ENCODE measurements at regions not wholly inside any gene's neighbourhood (a gene's known extent, or its start where the extent isn't known, plus 50 kb on each side); places are given as distances from the start of the nearest gene placed in this dataset.
"Not testable (repeated sequence)": the region's sequence is repeated elsewhere in the genome, so short reads cannot be mapped to it uniquely, and the experiment has no call there.

GRCh38 chr10:65235266-65235665 is 1690.6 kb upstream of the LRRTM3 start:
- no peak for TF ChIP-seq CTCF (conservative IDR thresholded peaks at IDR 0.05)

GRCh38 chr10:65235846-65236245 is 1690.0 kb upstream of the LRRTM3 start:
- no peak overlapping the region for H3K27ac ChIP-seq
- no peak for TF ChIP-seq CTCF (conservative IDR thresholded peaks at IDR 0.05)

More at GRCh38 chr10:65235266-65235665, 1690.6 kb upstream of the LRRTM3 start:
- no peak overlapping the region for H3K27ac ChIP-seq

- no peak for TF ChIP-seq CTCF (conservative IDR thresholded peaks at IDR 0.05)
- no peak overlapping the region for H3K27ac ChIP-seq
Measured at GRCh38 chr10:65265451-65265954, 1660.3 kb upstream of the LRRTM3 start.

- not testable (repeated sequence) for H3K27ac ChIP-seq
Measured at GRCh38 chr10:65269551-65269950, 1656.3 kb upstream of the LRRTM3 start.

- no peak overlapping the region for H3K27ac ChIP-seq
- TF ChIP-seq CTCF (conservative IDR thresholded peaks at IDR 0.05): no peak
Measured at GRCh38 chr10:65270969-65271368, 1654.9 kb upstream of the LRRTM3 start.

GRCh38 chr10:65273115-65273514 is 1652.7 kb upstream of the LRRTM3 start:
- no peak overlapping the region for H3K27ac ChIP-seq

GRCh38 chr10:65275296-65275695 is 1650.5 kb upstream of the LRRTM3 start:
- no peak for TF ChIP-seq CTCF (conservative IDR thresholded peaks at IDR 0.05)
- H3K27ac ChIP-seq: no peak overlapping the region

More at GRCh38 chr10:65273115-65273514, 1652.7 kb upstream of the LRRTM3 start:
- TF ChIP-seq CTCF (conservative IDR thresholded peaks at IDR 0.05): no peak

GRCh38 chr10:65284495-65285041 is 1641.3 kb upstream of the LRRTM3 start:
- TF ChIP-seq CTCF (conservative IDR thresholded peaks at IDR 0.05): no peak
- no peak overlapping the region for H3K27ac ChIP-seq

- not testable (repeated sequence) for H3K27ac ChIP-seq
Measured at GRCh38 chr10:65285726-65286125, 1640.1 kb upstream of the LRRTM3 start.
